ENCODE measurements at regions not wholly inside any gene's neighbourhood (a gene's known extent, or its start where the extent isn't known, plus 50 kb on each side); places are given as distances from the start of the nearest gene placed in this dataset.

DNA sequence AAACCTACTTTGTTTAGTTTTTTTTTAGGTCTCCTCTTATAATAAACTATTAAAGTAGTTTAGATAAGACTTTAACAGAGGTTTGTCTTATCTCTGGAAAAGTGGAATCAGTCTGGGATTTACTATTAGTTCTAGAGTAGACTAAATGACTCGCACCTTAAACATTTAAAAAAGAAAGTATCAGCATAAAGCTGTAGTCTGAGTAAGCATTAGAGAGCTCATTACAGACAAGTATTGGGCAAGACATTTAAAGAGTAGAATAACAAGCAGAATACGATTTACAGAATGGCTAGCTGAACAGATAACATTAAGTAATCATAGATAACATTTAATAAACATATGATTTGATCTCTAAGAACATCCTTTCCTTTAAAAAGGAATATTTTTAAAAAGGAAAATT is 226.0 kb upstream of the DMAC1 start:
- TF ChIP-seq, protein P1, sequence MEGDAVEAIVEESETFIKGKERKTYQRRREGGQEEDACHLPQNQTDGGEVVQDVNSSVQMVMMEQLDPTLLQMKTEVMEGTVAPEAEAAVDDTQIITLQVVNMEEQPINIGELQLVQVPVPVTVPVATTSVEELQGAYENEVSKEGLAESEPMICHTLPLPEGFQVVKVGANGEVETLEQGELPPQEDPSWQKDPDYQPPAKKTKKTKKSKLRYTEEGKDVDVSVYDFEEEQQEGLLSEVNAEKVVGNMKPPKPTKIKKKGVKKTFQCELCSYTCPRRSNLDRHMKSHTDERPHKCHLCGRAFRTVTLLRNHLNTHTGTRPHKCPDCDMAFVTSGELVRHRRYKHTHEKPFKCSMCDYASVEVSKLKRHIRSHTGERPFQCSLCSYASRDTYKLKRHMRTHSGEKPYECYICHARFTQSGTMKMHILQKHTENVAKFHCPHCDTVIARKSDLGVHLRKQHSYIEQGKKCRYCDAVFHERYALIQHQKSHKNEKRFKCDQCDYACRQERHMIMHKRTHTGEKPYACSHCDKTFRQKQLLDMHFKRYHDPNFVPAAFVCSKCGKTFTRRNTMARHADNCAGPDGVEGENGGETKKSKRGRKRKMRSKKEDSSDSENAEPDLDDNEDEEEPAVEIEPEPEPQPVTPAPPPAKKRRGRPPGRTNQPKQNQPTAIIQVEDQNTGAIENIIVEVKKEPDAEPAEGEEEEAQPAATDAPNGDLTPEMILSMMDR (IDR thresholded peaks at IDR 0.05; ENCODE audit: insufficient read depth, low read depth, low read length, missing control alignments) = no peak
- DNase-seq (ENCODE audit: low read depth) = peak; percentile 1
- no peak overlapping the region for H3K4me3 ChIP-seq (ENCODE audit: low read length)

GRCh38 chr9:8020186-8020585 is 220.6 kb upstream of the DMAC1 start:
- no peak for DNase-seq (ENCODE audit: low read depth)
- no peak overlapping the region for H3K4me3 ChIP-seq (ENCODE audit: low read length)
- TF ChIP-seq, protein P1 (IDR thresholded peaks at IDR 0.05; ENCODE audit: insufficient read depth, low read depth, low read length, missing control alignments) = no peak

DNA sequence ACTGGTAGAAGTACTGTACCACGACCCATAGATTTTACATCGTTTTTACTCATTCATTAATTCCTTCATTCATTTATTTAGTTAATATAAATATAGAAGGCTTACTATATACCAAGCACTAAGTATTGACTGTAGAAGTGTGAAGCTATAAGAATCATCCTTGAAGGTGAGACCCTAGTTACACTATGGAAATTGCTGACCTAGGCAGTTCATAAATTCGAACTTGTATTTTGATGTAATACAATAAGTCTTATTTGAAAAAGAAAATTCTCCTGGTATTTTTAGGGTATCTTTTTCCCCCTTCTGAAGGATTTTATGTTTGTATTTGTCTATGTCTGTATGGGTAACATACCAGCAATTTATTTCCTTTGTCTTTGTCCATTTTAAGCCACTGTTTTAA is 220.1 kb upstream of the DMAC1 start:
- TF ChIP-seq, protein P1 (IDR thresholded peaks at IDR 0.05; ENCODE audit: insufficient read depth, low read depth, low read length, missing control alignments) = no peak
- no peak for DNase-seq (ENCODE audit: low read depth)
- H3K4me3 ChIP-seq (ENCODE audit: low read length) = no peak overlapping the region

DNA sequence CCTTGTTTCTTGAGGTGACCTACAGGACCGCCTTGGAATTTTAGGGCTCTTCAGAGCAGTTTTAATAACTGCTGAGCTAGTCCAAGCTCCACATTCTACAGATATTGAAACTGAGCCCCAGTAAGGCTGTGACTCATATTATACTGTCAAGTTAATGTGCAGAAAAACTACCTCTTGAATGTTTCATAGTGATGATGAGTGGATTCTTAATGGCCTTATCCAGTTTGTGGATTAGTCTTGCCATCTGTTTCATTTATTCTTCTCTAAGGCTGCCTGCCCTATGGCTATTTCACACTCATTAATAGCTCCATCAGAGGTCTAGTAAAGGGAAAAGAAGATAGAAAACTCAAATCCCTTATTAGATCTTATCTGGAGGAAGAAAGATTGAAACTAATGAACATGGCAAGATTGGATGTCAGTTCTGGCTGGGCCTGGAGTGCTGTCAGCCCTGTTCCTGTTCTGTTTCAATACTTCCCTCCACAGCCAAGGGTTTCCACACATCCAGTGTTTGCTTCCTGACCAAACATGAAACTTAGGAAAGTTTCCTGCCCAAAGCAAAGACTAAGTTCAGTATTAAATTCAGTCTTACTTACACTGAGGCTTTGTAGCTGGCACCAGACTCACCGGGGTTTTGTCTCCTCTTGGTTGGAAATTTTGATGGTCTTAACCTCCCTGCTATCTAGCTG is 215.6 kb upstream of the DMAC1 start:
- DNase-seq (ENCODE audit: low read depth) = no peak

GRCh38 chr9:8012986-8013385 is 213.4 kb upstream of the DMAC1 start:
- TF ChIP-seq, protein P1 (IDR thresholded peaks at IDR 0.05; ENCODE audit: insufficient read depth, low read depth, low read length, missing control alignments) = no peak
- H3K4me3 ChIP-seq (ENCODE audit: low read length) = no peak overlapping the region
- no peak for DNase-seq (ENCODE audit: low read depth)

More for the DNA sequence above, 215.6 kb upstream of the DMAC1 start:
- TF ChIP-seq, protein P1 (IDR thresholded peaks at IDR 0.05; ENCODE audit: insufficient read depth, low read depth, low read length, missing control alignments) = no peak
- H3K4me3 ChIP-seq (ENCODE audit: low read length) = no peak overlapping the region

DNA sequence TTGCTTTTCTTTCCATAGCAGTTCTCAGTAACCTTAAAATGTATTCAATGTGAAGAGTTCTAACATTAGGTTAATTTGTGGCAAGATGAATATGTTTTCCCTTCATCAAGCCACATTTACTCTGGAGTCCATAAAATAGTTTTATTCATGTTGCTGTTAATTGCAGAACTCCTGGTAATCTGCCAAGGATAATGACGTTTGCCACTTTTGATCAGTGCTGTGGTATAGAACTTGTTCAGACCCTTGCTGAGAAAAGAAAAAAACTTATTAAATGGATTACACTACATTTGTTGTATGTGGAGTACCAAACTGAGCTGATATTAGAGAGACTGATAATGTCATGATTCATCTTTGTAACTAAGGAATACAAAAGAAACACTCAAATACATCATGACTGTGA is 212.4 kb upstream of the DMAC1 start:
- DNase-seq (ENCODE audit: low read depth) = no peak
- no peak overlapping the region for H3K4me3 ChIP-seq (ENCODE audit: low read length)
- TF ChIP-seq, protein P1 (IDR thresholded peaks at IDR 0.05; ENCODE audit: insufficient read depth, low read depth, low read length, missing control alignments) = no peak

- DNase-seq (ENCODE audit: low read depth) = no peak
- TF ChIP-seq, protein P1 (IDR thresholded peaks at IDR 0.05; ENCODE audit: insufficient read depth, low read depth, low read length, missing control alignments) = no peak
- no peak overlapping the region for H3K4me3 ChIP-seq (ENCODE audit: low read length)
Observed at GRCh38 chr9:7996558-7996957, 197.0 kb upstream of the DMAC1 start.

Data from epithelial cell of esophagus (primary cell).